Activated CD4-positive, alpha-beta T cell treated with anti-CD3 and anti-CD28 coated beads for 36 hours (primary cell): ENCODE measurements at regions not wholly inside any gene's neighbourhood (a gene's known extent, or its start where the extent isn't known, plus 50 kb on each side); places are given as distances from the start of the nearest gene placed in this dataset.
"Not testable (repeated sequence)": the region's sequence is repeated elsewhere in the genome, so short reads cannot be mapped to it uniquely, and the experiment has no call there.

Source experiments
- ATAC-seq: fragments of 200-7000 bp; cut with Tn5 transposase; one replicate; pipeline ENCODE4 v1.10.0; 2021; ENCODE audit warnings: mild to moderate bottlenecking, moderate library complexity
- CTCF ChIA-PET: fragments of 350-600 bp; sonication (Branson Sonifier 250); formaldehyde crosslinking; loops from one replicate; lab custom pipeline; 2021; ENCODE audit warnings: antibody characterized with exemption; lab: Charles Lee
- POLR2A ChIA-PET: fragments of 350-600 bp; sonication (Branson Sonifier 250); formaldehyde crosslinking; loops from one replicate; lab custom pipeline; 2021; ENCODE audit warnings: antibody characterized with exemption, inconsistent platforms; lab: Charles Lee
- DNase-seq: peaks from one replicate; pipeline ENCODE4 v3.0.0-alpha.2; 2020
- H3K27ac Mint-ChIP-seq: one replicate; pipeline ENCODE4 v1.8.0; 2021; ENCODE audit warnings: mixed read lengths
- H3K27me3 Mint-ChIP-seq: one replicate; pipeline ENCODE4 v1.8.0; 2021; ENCODE audit warnings: mixed read lengths
- H3K36me3 Mint-ChIP-seq: one replicate; pipeline ENCODE4 v1.8.0; 2021; ENCODE audit warnings: low read depth, mixed read lengths
- H3K4me1 Mint-ChIP-seq: one replicate; pipeline ENCODE4 v1.8.0; 2021; ENCODE audit warnings: mixed read lengths
- H3K4me3 Mint-ChIP-seq: one replicate; pipeline ENCODE4 v1.8.0; 2021; ENCODE audit warnings: mild to moderate bottlenecking, moderate library complexity, mixed read lengths
- H3K9me3 Mint-ChIP-seq: one replicate; pipeline ENCODE4 v1.8.0; 2021; ENCODE audit warnings: low read depth, mixed read lengths
- intact Hi-C, 2 experiments: fragments of 100-400 bp; cut with DNase I in 1 of 2; cut with micrococcal nuclease in 1 of 2; formaldehyde crosslinking; loops; one replicate each; pipeline versions ENCODE4 v1.14.2 to v1.15.1; 2022 to 2024; cut with DNase I, micrococcal nuclease

DNA sequence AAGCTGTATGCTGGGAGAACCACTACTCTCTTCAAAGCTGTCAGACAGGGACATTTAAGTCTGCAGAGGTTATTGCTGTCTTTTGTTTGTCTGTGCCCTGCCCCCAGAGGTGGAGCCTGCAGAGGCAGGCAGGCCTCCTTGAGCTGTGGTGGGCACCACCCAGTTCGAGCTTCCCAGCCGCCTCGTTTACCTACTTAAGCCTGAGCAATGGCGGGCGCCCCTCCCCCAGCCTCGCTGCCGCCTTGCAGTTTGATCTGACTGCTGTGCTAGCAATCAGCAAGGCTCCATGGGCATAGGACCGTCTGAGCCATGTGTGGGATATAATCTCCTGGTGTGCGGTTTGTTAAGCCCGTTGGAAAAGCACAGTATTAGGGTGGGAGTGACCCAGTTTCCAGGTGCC, 156.4 kb downstream of the OTUD1 start:
- DNase-seq, CTCF ChIA-PET, H3K27ac Mint-ChIP-seq, intact Hi-C loops, H3K4me1 Mint-ChIP-seq, H3K36me3 Mint-ChIP-seq, H3K27me3 Mint-ChIP-seq, POLR2A ChIA-PET, H3K4me3 Mint-ChIP-seq, ATAC-seq: not testable (repeated sequence)
- H3K9me3 Mint-ChIP-seq: peaks cover 22% of the 10 kb centered on the region

DNA sequence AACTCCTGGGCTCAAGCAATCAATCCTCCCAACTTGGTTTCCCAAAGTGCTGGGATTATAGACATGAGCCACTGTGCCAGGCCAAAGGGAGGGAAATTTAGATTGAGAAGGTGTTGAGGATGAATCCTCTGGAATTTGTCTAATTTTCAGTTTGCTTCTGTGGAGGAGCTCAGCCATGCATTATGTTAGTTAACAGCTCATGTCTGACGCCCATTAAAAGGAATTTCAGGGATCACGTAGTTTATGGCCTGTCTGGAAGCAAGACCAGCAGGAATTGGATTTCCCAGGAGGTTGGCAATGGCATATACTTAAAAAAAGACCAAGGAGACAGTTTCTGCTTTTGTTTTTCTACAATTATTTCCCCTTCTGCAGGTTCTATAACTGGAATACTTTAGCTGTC, 165.7 kb downstream of the OTUD1 start:
- POLR2A ChIA-PET: no interaction called here
- Mint-ChIP-seq H3K9me3 (no peaks in the 10 kb centered on the region), H3K27me3 (no peaks in the 10 kb centered on the region), H3K36me3 (no peaks in the 10 kb centered on the region), H3K4me1 (no peaks in the 10 kb centered on the region), H3K4me3 (no peak overlapping the region), H3K27ac (no peak overlapping the region)
- no peak for DNase-seq
- intact Hi-C loops: no loop called here
- CTCF ChIA-PET: interaction anchor here (0.6 kb wide), 1 partner anchor 593 kb away, joined by 3 read pairs; no protein-coding TSS in a partner anchor
- no peak for ATAC-seq

DNA sequence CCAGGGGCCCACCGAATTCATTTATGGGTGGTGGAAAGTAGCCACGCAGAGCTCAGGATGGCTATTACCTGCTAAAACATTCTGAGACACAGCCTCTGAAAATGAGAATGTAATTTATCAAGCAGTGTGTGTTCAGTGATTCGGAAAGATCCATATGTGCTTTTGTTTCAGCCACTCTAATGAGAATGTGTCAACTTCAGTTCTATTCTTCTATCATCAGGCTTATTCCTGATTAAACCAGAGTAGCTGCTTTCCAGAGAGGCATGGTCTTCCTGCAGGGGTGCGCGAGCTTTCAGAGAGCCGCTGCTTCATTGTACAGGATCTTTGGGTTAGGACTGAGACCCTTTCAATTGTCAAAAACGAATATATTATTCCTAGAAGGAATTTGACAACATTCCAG, 167.6 kb downstream of the OTUD1 start:
- no peaks in the 10 kb centered on the region for H3K27me3 Mint-ChIP-seq
- CTCF ChIA-PET: interaction anchor here (1.5 kb wide), 1 partner anchor 17 kb away, joined by 4 read pairs; no protein-coding TSS in a partner anchor
- ATAC-seq (no peak), DNase-seq (no peak)
- H3K36me3 Mint-ChIP-seq: no peaks in the 10 kb centered on the region
- no peaks in the 10 kb centered on the region for H3K9me3 Mint-ChIP-seq
- POLR2A ChIA-PET: no interaction called here
- no peak overlapping the region for H3K4me3 Mint-ChIP-seq
- intact Hi-C loops: no loop called here
- H3K4me1 Mint-ChIP-seq: no peaks in the 10 kb centered on the region
- H3K27ac Mint-ChIP-seq: no peak overlapping the region

DNA sequence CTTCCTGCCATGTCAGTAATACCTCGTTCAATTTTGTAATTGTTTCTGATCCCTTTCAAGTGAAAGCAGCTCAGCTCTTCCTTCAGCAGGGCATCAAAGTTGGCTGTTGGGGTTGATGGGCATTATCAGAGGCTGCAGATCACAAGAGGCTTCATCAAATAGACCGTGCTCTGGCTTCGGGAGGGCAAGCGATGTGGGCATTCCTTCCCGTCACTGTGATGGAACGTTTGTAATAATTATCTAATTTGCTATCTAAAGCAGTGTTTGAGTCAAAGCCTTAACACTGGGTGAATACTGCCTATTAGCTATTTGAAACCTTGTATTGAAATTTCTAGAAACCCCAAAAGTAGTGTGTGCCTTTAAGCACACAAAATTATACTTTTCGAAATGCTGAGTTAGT, 170.1 kb downstream of the OTUD1 start:
- Mint-ChIP-seq H3K9me3 (no peaks in the 10 kb centered on the region), H3K4me3 (no peak overlapping the region), H3K4me1 (no peaks in the 10 kb centered on the region), H3K27me3 (no peaks in the 10 kb centered on the region), H3K36me3 (no peaks in the 10 kb centered on the region), H3K27ac (no peak overlapping the region)
- CTCF ChIA-PET: no interaction called here
- intact Hi-C loops: no loop called here
- ATAC-seq: no peak
- POLR2A ChIA-PET: no interaction called here
- no peak for DNase-seq

DNA sequence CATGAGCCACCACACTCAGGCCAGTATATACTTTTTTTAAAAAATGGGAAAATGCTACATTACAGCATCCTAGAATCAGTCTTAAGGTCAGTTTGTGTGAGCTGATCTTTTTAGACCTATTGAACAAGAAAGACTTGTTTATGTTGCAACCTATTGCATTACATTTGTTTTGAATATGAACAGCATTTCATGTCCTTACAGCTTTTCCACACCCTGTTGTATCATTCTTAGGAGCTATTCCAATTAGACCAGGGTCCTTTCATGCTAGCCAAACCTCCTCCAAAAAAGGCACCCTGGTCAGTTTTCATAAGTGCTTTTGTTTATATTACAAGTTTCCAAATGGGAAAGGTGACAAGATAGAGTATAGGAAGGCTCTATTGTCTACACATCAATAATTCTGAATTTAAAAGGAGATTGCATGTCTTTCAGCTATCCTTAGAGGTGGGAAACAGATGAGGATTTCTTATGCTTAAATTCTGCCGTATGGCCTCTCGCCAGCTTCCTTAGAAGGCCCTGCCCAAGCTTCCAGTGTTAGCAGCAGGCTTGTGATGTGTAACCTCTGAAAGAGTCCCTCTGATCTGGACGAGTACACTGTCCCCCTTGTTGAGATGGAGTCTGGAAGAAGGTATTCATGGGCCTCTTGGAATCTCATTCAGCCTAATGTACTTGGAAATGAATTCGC, 171.9 kb downstream of the OTUD1 start:
- ChIA-PET POLR2A (no interaction called here), CTCF (interaction anchor here (0.6 kb wide), 1 partner anchor 174 kb away, joined by 3 read pairs; no protein-coding TSS in a partner anchor)
- Mint-ChIP-seq H3K9me3 (no peaks in the 10 kb centered on the region), H3K36me3 (no peaks in the 10 kb centered on the region), H3K27me3 (no peaks in the 10 kb centered on the region), H3K27ac (no peak overlapping the region), H3K4me1 (no peaks in the 10 kb centered on the region), H3K4me3 (no peak overlapping the region)
- ATAC-seq: no peak
- intact Hi-C loops: no loop called here
- no peak for DNase-seq

DNA sequence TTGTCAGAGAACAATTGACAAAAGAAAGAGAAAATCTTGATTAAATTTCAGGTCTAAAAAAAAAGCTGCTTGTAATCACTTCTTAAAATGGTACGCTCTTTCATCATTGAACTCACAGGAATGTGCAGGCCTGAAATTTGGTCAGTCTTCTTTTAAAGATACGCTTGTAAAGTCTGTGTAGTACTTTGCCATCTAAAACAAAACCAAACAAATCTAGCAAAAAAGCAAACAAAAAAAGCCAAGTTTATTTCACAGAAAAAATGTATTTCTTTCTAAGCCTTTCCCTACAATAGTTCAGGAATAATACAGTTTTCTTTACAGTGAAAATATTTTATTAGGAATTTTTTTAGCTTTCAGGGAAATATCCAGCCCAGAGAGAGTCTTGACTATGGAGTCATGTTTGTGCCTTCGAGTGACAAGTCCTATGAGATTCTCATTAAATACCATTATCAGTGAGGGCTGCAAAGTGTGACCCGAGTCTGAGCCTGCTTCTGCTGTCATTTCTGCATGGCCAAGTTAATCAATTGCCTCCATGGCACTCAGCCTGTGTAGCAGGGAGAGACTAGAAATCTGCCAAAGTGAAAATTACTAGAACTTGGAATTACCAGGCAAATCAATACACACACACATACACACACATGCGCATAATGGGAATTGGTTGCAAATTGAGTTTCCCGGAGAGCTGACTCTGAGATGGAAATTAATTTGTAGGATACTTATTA, 172.6 kb downstream of the OTUD1 start:
- Mint-ChIP-seq H3K4me1 (no peaks in the 10 kb centered on the region), H3K27me3 (no peaks in the 10 kb centered on the region), H3K27ac (no peak overlapping the region), H3K4me3 (no peak overlapping the region), H3K36me3 (no peaks in the 10 kb centered on the region), H3K9me3 (no peaks in the 10 kb centered on the region)
- intact Hi-C loops: no loop called here
- POLR2A ChIA-PET: no interaction called here
- CTCF ChIA-PET: interaction anchor here (0.5 to 0.6 kb wide), 3 partner anchors 37 to 1521 kb away, joined by 3 read pairs; no protein-coding TSS in a partner anchor
- ATAC-seq (no peak), DNase-seq (no peak)

DNA sequence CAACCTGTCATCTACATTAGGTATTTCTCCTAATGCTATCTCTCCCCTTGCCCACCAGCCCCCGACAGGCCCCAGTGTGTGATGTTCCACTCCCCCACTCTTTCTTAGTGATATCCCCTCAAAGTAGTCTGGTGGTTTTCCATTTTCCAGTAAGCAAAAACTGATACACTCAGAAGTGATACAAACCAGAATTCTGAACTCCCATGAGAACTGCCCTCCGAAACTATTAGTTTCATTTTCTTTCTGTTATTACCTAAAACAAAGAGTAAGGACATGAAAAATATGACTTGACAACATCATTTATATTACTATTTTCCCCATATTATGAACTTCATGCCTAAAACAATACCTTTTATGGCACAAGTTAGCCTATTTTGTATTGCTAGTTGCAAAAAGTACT, 175.0 kb downstream of the OTUD1 start:
- Mint-ChIP-seq H3K27ac (no peak overlapping the region), H3K4me1 (no peaks in the 10 kb centered on the region), H3K9me3 (no peaks in the 10 kb centered on the region), H3K4me3 (no peak overlapping the region), H3K27me3 (no peaks in the 10 kb centered on the region), H3K36me3 (no peaks in the 10 kb centered on the region)
- CTCF ChIA-PET: interaction anchor here (0.6 kb wide), 1 partner anchor 89 kb away, joined by 4 read pairs; no protein-coding TSS in a partner anchor
- POLR2A ChIA-PET: no interaction called here
- DNase-seq (no peak), ATAC-seq (no peak)
- intact Hi-C loops: no loop called here

DNA sequence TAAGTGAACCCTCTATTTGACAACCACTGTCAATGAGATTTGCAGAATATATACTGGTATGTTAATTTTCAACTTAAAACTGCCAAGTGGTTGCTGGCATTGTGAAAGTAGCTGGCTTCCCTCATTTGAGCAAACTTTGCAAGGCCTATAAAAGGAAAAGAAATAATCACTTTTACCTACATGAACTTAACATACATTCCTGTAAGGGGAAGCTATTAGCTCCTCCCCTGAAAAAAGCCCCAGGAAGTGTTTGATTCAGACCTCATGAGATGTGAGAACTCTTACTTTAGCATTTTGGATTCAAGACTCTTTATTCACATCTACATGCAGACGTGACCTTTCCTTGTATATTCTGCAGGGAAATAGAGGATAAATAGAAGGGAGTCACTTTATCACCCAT, 175.6 kb downstream of the OTUD1 start:
- Mint-ChIP-seq H3K36me3 (no peaks in the 10 kb centered on the region), H3K4me1 (no peaks in the 10 kb centered on the region), H3K27me3 (no peaks in the 10 kb centered on the region), H3K4me3 (no peak overlapping the region), H3K27ac (no peak overlapping the region), H3K9me3 (no peaks in the 10 kb centered on the region)
- POLR2A ChIA-PET: no interaction called here
- intact Hi-C loops: no loop called here
- DNase-seq: no peak
- ATAC-seq: no peak
- CTCF ChIA-PET: no interaction called here

DNA sequence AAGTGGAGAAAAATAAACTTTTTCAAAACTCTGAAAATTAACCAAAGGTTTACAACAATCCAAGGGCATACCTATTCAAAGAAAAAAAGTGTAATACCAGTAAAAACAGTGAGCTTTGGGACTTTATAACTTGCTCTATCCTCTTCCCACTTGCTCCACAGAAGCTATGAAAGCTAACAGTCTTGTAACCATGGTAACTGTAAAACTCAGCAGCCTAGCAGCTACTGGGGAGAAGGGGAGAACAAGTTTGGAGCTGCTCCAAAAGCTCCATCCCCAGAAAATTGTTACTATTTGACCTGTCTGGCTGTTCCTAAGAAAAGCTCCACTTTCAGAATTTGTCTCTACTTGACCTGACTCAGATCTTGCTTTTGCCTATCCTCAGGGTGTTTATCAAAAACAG, 191.5 kb downstream of the OTUD1 start:
- DNase-seq (no peak), ATAC-seq (no peak)
- Mint-ChIP-seq H3K27ac (no peak overlapping the region), H3K4me1 (no peaks in the 10 kb centered on the region), H3K4me3 (no peak overlapping the region), H3K9me3 (peaks cover 6% of the 10 kb centered on the region), H3K36me3 (no peaks in the 10 kb centered on the region), H3K27me3 (peaks cover 5% of the 10 kb centered on the region)
- CTCF ChIA-PET: interaction anchor here (1.1 to 1.5 kb wide), 2 partner anchors 316 to 472 kb away, joined by 3 to 6 read pairs; no protein-coding TSS in a partner anchor
- intact Hi-C loops: no loop called here
- POLR2A ChIA-PET: interaction anchor here (0.7 kb wide), 1 partner anchor 21 kb away, joined by 4 read pairs; no protein-coding TSS in a partner anchor

DNA sequence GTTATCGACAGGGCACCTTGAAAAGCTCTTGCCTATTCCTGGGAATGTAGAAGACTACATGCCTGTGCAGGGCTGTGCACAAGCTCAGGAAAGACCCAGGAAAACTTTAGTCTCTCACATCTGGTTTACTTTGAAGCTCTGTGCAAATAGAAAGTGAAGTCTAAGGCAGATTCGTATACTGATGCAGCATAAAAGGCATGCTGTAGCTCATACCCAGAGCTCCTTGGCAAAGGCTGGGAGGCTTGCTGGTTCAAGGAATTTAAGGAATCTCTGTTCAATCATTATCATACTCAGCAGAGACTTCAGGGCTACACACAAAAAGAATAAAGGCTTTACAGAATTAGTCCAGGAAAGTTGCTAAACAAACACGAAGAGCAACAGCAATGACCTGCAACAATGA, 192.0 kb downstream of the OTUD1 start:
- no peak for ATAC-seq
- Mint-ChIP-seq H3K4me3 (no peak overlapping the region), H3K27ac (no peak overlapping the region), H3K36me3 (no peaks in the 10 kb centered on the region), H3K4me1 (no peaks in the 10 kb centered on the region), H3K27me3 (peaks cover 4% of the 10 kb centered on the region), H3K9me3 (peaks cover 6% of the 10 kb centered on the region)
- ChIA-PET POLR2A (interaction anchor here (0.7 kb wide), 1 partner anchor 20 kb away, joined by 4 read pairs; no protein-coding TSS in a partner anchor), CTCF (interaction anchor here (1.1 to 1.5 kb wide), 2 partner anchors 316 to 472 kb away, joined by 3 to 6 read pairs; no protein-coding TSS in a partner anchor)
- no peak for DNase-seq
- intact Hi-C loops: no loop called here

DNA sequence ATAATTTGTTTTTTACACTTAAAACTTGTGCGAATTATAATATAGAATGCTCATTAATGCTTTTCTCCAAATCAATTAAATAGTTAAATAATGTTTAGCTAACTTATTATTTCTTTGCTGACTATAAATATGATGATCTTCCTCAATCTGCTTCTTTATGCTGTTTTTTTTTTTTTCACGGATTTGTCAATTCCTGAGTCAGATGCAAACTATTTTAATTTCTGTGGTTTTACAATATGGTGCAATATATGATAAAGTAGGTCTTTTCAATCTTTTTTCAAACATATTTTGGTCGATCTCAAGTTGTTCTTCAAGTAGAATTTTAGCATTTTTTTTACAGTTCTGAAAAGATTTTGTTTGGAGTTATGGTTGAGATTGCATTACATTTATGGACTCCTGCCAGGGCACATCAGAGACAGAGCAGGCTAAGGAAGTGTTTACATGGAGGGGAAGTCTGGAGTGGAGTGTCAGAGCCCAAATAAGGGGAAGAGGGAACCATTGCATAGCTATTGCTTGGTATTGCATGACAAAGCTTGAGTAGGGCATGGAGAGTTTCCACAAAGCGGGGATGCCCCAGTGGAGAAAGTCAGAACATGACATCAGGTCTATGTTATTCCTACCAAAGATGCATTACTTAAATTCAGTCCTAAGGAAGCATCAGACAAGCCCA, 204.4 kb downstream of the OTUD1 start:
- no peak overlapping the region for H3K27ac Mint-ChIP-seq
- no peaks in the 10 kb centered on the region for H3K9me3 Mint-ChIP-seq
- no peak for DNase-seq
- no peaks in the 10 kb centered on the region for H3K4me1 Mint-ChIP-seq
- no peak overlapping the region for H3K4me3 Mint-ChIP-seq
- H3K27me3 Mint-ChIP-seq: peaks cover 9% of the 10 kb centered on the region
- H3K36me3 Mint-ChIP-seq: no peaks in the 10 kb centered on the region
- intact Hi-C loops: no loop called here
- no peak for ATAC-seq
- CTCF ChIA-PET: no interaction called here
- POLR2A ChIA-PET: no interaction called here
